B cell (primary cell): ENCODE measurements at regions not wholly inside any gene's neighbourhood (a gene's known extent, or its start where the extent isn't known, plus 50 kb on each side); places are given as distances from the start of the nearest gene placed in this dataset.

ENCODE experiments used
- CTCF ChIP-seq: fragments of 200-600 bp; IDR thresholded peaks from one replicate; pipeline ENCODE4 v1.8.0; 2022; ENCODE audit warnings: antibody characterized with exemption, mild to moderate bottlenecking
- EZH2 ChIP-seq: IDR thresholded peaks from 2 replicates; pipeline ENCODE4 v1.6.1; 2012; ENCODE audit warnings: borderline replicate concordance, low read depth, mild to moderate bottlenecking, moderate library complexity, low read length; ENCODE audit not compliant: insufficient read depth, poor library complexity, severe bottlenecking

GRCh38 chr13:76516013-76516412 lies 370.2 kb downstream of the KCTD12 start:
- no peak for TF ChIP-seq CTCF
- no peak for TF ChIP-seq EZH2
